Liver (tissue), 3 donors: ENCODE measurements at regions not wholly inside any gene's neighbourhood (a gene's known extent, or its start where the extent isn't known, plus 50 kb on each side); places are given as distances from the start of the nearest gene placed in this dataset.

Experiments used
- RXRA ChIP-seq, 2 donors: IDR thresholded peaks; 2 replicates each; pipeline ENCODE4 v1.6.1; 2017 to 2018; ENCODE audit warnings: antibody characterized with exemption in 2 of 2, mild to moderate bottlenecking in 1 of 2
- YY1 ChIP-seq: IDR thresholded peaks from 2 replicates; pipeline ENCODE4 v1.6.1; 2016; ENCODE audit warnings: antibody characterized with exemption, mild to moderate bottlenecking
- TF ChIP-seq, protein P1 (sequence below): fragments of 150-350 bp; IDR thresholded peaks from 2 replicates; pipeline ENCODE4 v1.5.1; 2017; ENCODE audit warnings: improper control_type of control experiment, low read depth, low read length; ENCODE audit not compliant: missing input control
- TF ChIP-seq, protein P2 (sequence below): IDR thresholded peaks from 2 replicates; pipeline ENCODE4 v1.6.1; 2016; ENCODE audit warnings: antibody characterized with exemption
- donor health status: healthy.
- donor health status: healthy.

DNA sequence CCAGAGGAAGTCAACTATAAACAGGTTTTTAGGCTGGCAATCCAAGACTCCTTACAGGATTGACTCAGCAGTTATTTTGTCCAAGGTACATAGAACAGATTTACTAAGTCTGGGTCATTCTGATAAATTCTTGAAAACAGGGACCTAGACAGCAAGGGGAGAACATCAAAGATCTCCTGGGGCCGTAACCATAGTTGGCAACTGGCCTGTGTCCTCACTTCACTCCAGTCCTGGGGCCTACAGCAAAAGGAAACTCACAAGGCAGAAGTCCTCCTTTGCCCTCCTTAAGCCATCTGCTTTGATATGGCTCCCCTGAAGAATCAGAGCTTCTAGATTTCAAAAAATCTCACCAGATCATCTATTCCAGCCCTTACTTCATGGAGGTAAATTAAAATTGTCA is 207.2 kb upstream of the IGF1 start:
- TF ChIP-seq, protein P1, sequence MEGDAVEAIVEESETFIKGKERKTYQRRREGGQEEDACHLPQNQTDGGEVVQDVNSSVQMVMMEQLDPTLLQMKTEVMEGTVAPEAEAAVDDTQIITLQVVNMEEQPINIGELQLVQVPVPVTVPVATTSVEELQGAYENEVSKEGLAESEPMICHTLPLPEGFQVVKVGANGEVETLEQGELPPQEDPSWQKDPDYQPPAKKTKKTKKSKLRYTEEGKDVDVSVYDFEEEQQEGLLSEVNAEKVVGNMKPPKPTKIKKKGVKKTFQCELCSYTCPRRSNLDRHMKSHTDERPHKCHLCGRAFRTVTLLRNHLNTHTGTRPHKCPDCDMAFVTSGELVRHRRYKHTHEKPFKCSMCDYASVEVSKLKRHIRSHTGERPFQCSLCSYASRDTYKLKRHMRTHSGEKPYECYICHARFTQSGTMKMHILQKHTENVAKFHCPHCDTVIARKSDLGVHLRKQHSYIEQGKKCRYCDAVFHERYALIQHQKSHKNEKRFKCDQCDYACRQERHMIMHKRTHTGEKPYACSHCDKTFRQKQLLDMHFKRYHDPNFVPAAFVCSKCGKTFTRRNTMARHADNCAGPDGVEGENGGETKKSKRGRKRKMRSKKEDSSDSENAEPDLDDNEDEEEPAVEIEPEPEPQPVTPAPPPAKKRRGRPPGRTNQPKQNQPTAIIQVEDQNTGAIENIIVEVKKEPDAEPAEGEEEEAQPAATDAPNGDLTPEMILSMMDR, result no peak
- TF ChIP-seq, protein P2, sequence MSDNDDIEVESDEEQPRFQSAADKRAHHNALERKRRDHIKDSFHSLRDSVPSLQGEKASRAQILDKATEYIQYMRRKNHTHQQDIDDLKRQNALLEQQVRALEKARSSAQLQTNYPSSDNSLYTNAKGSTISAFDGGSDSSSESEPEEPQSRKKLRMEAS, result no peak
- TF ChIP-seq YY1, result no peak
- no peak for TF ChIP-seq RXRA (IDR thresholded peaks at IDR 0.05)
